MM.1S (cell line): ENCODE measurements at regions not wholly inside any gene's neighbourhood (a gene's known extent, or its start where the extent isn't known, plus 50 kb on each side); places are given as distances from the start of the nearest gene placed in this dataset.

ENCODE experiments used
- EZH2 ChIP-seq: fragments of 300-600 bp; sonication (generic); optimal IDR thresholded peaks from 2 replicates; pipeline ENCODE3; 2017; ENCODE audit warnings: low read depth, mild to moderate bottlenecking, antibody characterized with exemption, low read length, mixed read lengths
- EZH2phosphoT487 ChIP-seq: fragments of 300-600 bp; sonication (generic); IDR thresholded peaks from 2 replicates; pipeline ENCODE4 v1.6.1; 2018; ENCODE audit warnings: antibody characterized with exemption, low read length
- TF ChIP-seq, protein P1 (sequence below): fragments of 300-600 bp; sonication (generic); IDR thresholded peaks from 2 replicates; pipeline ENCODE4 v1.5.1; 2016; ENCODE audit warnings: antibody characterized with exemption, low read length, mixed read lengths

DNA sequence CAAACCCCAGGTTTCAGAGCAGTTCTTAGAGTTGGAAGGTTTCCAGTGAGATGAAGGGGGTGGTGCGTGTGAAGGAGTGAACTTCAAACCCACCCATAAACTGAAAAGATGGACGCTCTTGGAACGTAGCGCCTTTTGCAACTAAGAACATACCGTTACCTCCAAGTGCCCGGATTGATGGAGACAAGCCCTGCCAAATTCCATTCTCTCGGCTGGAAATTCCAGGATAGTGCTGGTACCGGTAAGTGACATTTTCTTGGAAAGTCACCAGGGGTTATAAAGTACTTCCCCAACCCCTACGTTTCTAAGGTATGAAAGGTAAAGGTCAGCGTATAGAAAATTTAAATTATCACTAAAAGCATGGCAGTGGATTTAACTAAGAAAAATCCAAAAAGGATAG lies 91.6 kb upstream of the CLDN14 start:
- TF ChIP-seq, protein P1, sequence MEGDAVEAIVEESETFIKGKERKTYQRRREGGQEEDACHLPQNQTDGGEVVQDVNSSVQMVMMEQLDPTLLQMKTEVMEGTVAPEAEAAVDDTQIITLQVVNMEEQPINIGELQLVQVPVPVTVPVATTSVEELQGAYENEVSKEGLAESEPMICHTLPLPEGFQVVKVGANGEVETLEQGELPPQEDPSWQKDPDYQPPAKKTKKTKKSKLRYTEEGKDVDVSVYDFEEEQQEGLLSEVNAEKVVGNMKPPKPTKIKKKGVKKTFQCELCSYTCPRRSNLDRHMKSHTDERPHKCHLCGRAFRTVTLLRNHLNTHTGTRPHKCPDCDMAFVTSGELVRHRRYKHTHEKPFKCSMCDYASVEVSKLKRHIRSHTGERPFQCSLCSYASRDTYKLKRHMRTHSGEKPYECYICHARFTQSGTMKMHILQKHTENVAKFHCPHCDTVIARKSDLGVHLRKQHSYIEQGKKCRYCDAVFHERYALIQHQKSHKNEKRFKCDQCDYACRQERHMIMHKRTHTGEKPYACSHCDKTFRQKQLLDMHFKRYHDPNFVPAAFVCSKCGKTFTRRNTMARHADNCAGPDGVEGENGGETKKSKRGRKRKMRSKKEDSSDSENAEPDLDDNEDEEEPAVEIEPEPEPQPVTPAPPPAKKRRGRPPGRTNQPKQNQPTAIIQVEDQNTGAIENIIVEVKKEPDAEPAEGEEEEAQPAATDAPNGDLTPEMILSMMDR, result no peak
- TF ChIP-seq EZH2phosphoT487 (no peak), EZH2 (no peak)
